ENCODE measurements at regions not wholly inside any gene's neighbourhood (a gene's known extent, or its start where the extent isn't known, plus 50 kb on each side); places are given as distances from the start of the nearest gene placed in this dataset.

DNA sequence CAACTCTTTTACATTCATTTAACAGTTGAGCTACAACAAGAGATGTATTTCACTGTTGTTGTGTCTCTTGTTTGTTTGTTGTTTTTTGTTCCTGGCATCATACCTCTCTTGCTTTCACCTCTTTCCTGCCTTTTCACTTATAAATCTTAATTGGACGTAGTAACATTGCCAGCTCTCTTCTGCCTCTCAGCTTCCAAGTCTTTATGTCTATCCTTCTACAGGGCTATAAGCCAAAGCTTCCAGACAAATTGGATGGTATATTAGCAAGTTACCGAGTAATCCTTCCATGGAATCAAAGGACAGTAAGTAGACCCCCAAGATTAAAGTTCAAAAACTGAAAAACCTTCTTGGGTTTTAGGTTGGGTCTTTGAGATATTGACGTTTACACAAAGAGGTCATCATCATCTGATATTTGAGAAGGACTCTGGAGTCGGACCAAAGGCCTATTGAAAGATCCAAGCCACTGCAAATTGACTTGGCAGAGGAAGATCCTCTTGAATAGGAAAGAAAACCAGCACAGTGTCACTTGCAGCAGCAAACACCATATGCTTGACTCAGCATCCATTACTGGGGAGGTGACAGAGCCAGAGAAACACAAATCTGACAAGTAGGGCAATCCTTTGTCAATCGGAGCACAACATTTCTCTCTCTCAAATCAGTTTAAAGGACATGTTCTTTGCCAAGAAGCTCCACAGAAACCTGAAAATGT, 648.5 kb upstream of the NR2F2 start:
- TF ChIP-seq, protein P1, sequence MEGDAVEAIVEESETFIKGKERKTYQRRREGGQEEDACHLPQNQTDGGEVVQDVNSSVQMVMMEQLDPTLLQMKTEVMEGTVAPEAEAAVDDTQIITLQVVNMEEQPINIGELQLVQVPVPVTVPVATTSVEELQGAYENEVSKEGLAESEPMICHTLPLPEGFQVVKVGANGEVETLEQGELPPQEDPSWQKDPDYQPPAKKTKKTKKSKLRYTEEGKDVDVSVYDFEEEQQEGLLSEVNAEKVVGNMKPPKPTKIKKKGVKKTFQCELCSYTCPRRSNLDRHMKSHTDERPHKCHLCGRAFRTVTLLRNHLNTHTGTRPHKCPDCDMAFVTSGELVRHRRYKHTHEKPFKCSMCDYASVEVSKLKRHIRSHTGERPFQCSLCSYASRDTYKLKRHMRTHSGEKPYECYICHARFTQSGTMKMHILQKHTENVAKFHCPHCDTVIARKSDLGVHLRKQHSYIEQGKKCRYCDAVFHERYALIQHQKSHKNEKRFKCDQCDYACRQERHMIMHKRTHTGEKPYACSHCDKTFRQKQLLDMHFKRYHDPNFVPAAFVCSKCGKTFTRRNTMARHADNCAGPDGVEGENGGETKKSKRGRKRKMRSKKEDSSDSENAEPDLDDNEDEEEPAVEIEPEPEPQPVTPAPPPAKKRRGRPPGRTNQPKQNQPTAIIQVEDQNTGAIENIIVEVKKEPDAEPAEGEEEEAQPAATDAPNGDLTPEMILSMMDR (IDR thresholded peaks at IDR 0.05; ENCODE audit: low read length): no peak
- no peak for TF ChIP-seq EZH2 (IDR thresholded peaks at IDR 0.05; ENCODE audit: borderline replicate concordance, low read length)
